IMR-90 (cell line): ENCODE measurements at regions not wholly inside any gene's neighbourhood (a gene's known extent, or its start where the extent isn't known, plus 50 kb on each side); places are given as distances from the start of the nearest gene placed in this dataset.

Source experiments
- ATAC-seq: fragments of 200-7000 bp; cut with Tn5 transposase; 2 replicates; pipeline ENCODE4 v1.9.1; 2020; ENCODE audit warnings: low read depth, mild to moderate bottlenecking, moderate library complexity
- BruUV-seq: library from RNA; stranded (reverse); fragments of 400-500 nt; replicated peaks from 2 replicates; lab custom pipeline; 2021; lab: Mats Ljungman, UMichigan
- CTCF ChIA-PET: fragments of 300-600 bp; formaldehyde crosslinking; extraction: SDS; loops from one replicate; lab custom pipeline; 2021; ENCODE audit warnings: antibody characterized with exemption; lab: Yijun Ruan, JAX
- POLR2A ChIA-PET: fragments of 300-600 bp; sonication (Branson Sonifier 250); formaldehyde crosslinking; loops from one replicate; lab custom pipeline; 2022; ENCODE audit warnings: antibody characterized with exemption; ENCODE audit not compliant: unreplicated experiment; lab: Charles Lee
- DNase-seq: peaks from one replicate; pipeline ENCODE4 v3.0.0; 2013
- H2AFZ ChIP-seq: replicated peaks from 2 replicates; pipeline ENCODE3; 2013; ENCODE audit warnings: low read length, mild to moderate bottlenecking; ENCODE audit not compliant: poor library complexity
- H2AK5ac ChIP-seq: 2 replicates; pipeline ENCODE4 v1.6.1; 2013; ENCODE audit warnings: low read depth, low read length, inconsistent platforms
- H2AK9ac ChIP-seq: replicated peaks from 2 replicates; pipeline ENCODE3; 2013; ENCODE audit warnings: mild to moderate bottlenecking, low read depth, low read length, moderate library complexity; ENCODE audit not compliant: poor library complexity
- H2BK120ac ChIP-seq: 2 replicates; pipeline ENCODE4 v1.6.1; 2013; ENCODE audit warnings: low read depth, low read length, inconsistent platforms
- H2BK15ac ChIP-seq: 3 replicates; pipeline ENCODE4 v1.6.1; 2013; ENCODE audit warnings: low read depth, low read length, inconsistent platforms
- H2BK20ac ChIP-seq: 2 replicates; pipeline ENCODE4 v1.6.1; 2013; ENCODE audit warnings: low read depth, mild to moderate bottlenecking, inconsistent platforms, low read length, moderate library complexity
- H2BK5ac ChIP-seq: 2 replicates; pipeline ENCODE4 v1.6.1; 2013; ENCODE audit warnings: mild to moderate bottlenecking, low read depth, low read length, inconsistent platforms; ENCODE audit not compliant: poor library complexity, severe bottlenecking
- H3K14ac ChIP-seq: replicated peaks from 2 replicates; pipeline ENCODE4 v1.6.1; 2013; ENCODE audit warnings: low read depth, low read length, inconsistent platforms
- H3K18ac ChIP-seq: 2 replicates; pipeline ENCODE4 v1.6.1; 2013; ENCODE audit warnings: low read depth, low read length, control low read depth
- H3K23ac ChIP-seq: 2 replicates; pipeline ENCODE4 v1.6.1; 2013; ENCODE audit warnings: low read depth, low read length, inconsistent platforms
- H3K27ac ChIP-seq: 2 replicates; pipeline ENCODE4 v1.5.1; 2013; ENCODE audit warnings: mild to moderate bottlenecking, control low read depth, low read length; ENCODE audit not compliant: insufficient read depth
- H3K27me3 ChIP-seq: 2 replicates; pipeline ENCODE4 v1.6.1; 2013; ENCODE audit warnings: low read length; ENCODE audit not compliant: control insufficient read depth, insufficient read depth
- H3K36me3 ChIP-seq: 2 replicates; pipeline ENCODE4 v1.6.1; 2013; ENCODE audit warnings: low read length, mixed read lengths; ENCODE audit not compliant: control insufficient read depth, insufficient read depth
- H3K4ac ChIP-seq: 2 replicates; pipeline ENCODE4 v1.6.1; 2013; ENCODE audit warnings: low read depth, low read length, inconsistent platforms
- H3K4me1 ChIP-seq: 2 replicates; pipeline ENCODE4 v1.6.1; 2013; ENCODE audit warnings: low read length, mixed read lengths; ENCODE audit not compliant: control insufficient read depth, insufficient read depth
- H3K4me2 ChIP-seq: 2 replicates; pipeline ENCODE4 v1.6.1; 2013; ENCODE audit warnings: low read depth, mild to moderate bottlenecking, control low read depth, low read length, moderate library complexity
- H3K4me3 ChIP-seq: 2 replicates; pipeline ENCODE4 v1.5.1; 2013; ENCODE audit warnings: low read depth, mild to moderate bottlenecking, control low read depth, low read length, moderate library complexity; ENCODE audit not compliant: insufficient read depth
- H3K56ac ChIP-seq: 2 replicates; pipeline ENCODE4 v1.6.1; 2013; ENCODE audit warnings: low read length, inconsistent platforms; ENCODE audit not compliant: insufficient read depth; ENCODE audit errors: extremely low read depth
- H3K79me1 ChIP-seq, 2 experiments: 2 replicates each; pipeline ENCODE4 v1.6.1; 2013; ENCODE audit warnings: low read length in 2 of 2, inconsistent platforms in 1 of 2, low read depth in 1 of 2
- H3K9ac ChIP-seq: 2 replicates; pipeline ENCODE4 v1.6.1; 2013; ENCODE audit warnings: low read depth, low read length, control low read depth
- H3K9me1 ChIP-seq: 2 replicates; pipeline ENCODE4 v1.6.1; 2013; ENCODE audit warnings: low read length, inconsistent platforms; ENCODE audit not compliant: insufficient read depth
- H3K9me3 ChIP-seq: 2 replicates; pipeline ENCODE4 v1.6.1; 2013; ENCODE audit warnings: low read length; ENCODE audit not compliant: control insufficient read depth, insufficient read depth
- H4K20me1 ChIP-seq: 2 replicates; pipeline ENCODE4 v1.6.1; 2013; ENCODE audit warnings: low read length, inconsistent platforms; ENCODE audit not compliant: insufficient read depth
- H4K5ac ChIP-seq: 2 replicates; pipeline ENCODE4 v1.6.1; 2013; ENCODE audit warnings: mild to moderate bottlenecking, low read depth, low read length, control low read depth
- H4K8ac ChIP-seq, 2 experiments: 2 replicates each; pipeline ENCODE4 v1.6.1; 2013; ENCODE audit warnings: low read depth in 2 of 2, low read length in 2 of 2, control low read depth in 1 of 2, inconsistent platforms in 1 of 2
- H4K91ac ChIP-seq: 2 replicates; pipeline ENCODE4 v1.6.1; 2013; ENCODE audit warnings: low read depth, low read length, inconsistent platforms; ENCODE audit not compliant: insufficient read depth
- BHLHE40 ChIP-seq: fragments of 150-350 bp; IDR thresholded peaks from 2 replicates; pipeline ENCODE4 v1.6.1; 2016; ENCODE audit warnings: mild to moderate bottlenecking, low read depth, low read length
- CEBPB ChIP-seq: IDR thresholded peaks from 2 replicates; pipeline ENCODE4 v1.6.1; 2012; ENCODE audit warnings: low read depth, low read length, improper control_type of control experiment
- CHD1 ChIP-seq: IDR thresholded peaks from 2 replicates; pipeline ENCODE4 v1.6.1; 2012; ENCODE audit warnings: low read depth, low read length, improper control_type of control experiment
- FOS ChIP-seq: fragments of 150-350 bp; IDR thresholded peaks from 2 replicates; pipeline ENCODE4 v1.6.1; 2016; ENCODE audit warnings: low read depth, low read length
- MAFK ChIP-seq: IDR thresholded peaks from 2 replicates; pipeline ENCODE4 v1.6.1; 2012; ENCODE audit warnings: low read depth, low read length, improper control_type of control experiment
- MAZ ChIP-seq: IDR thresholded peaks from 2 replicates; pipeline ENCODE4 v1.6.1; 2012; ENCODE audit warnings: low read depth, mild to moderate bottlenecking, low read length, improper control_type of control experiment, moderate library complexity, borderline replicate concordance
- MXI1 ChIP-seq: IDR thresholded peaks from 2 replicates; pipeline ENCODE4 v1.6.1; 2012; ENCODE audit warnings: low read depth, mild to moderate bottlenecking, low read length, moderate library complexity, borderline replicate concordance
- NFE2L2 ChIP-seq: fragments of 150-350 bp; IDR thresholded peaks from 2 replicates; pipeline ENCODE4 v1.6.1; 2016; ENCODE audit warnings: low read depth, mild to moderate bottlenecking, low read length
- POLR2A ChIP-seq: IDR thresholded peaks from 2 replicates; pipeline ENCODE4 v1.6.1; 2012; ENCODE audit warnings: mild to moderate bottlenecking, low read depth, low read length
- RAD21 ChIP-seq: IDR thresholded peaks from 2 replicates; pipeline ENCODE4 v1.6.1; 2012; ENCODE audit warnings: low read length, improper control_type of control experiment
- RFX5 ChIP-seq: IDR thresholded peaks from 2 replicates; pipeline ENCODE4 v1.8.0; 2012; ENCODE audit warnings: low read depth, mild to moderate bottlenecking, low read length, moderate library complexity
- SMC3 ChIP-seq: fragments of 150-350 bp; IDR thresholded peaks from 2 replicates; pipeline ENCODE4 v1.6.1; 2016; ENCODE audit warnings: low read depth, mild to moderate bottlenecking, antibody characterized with exemption, low read length, moderate library complexity
- WGBS, 2 experiments: methylation state at CpG; one replicate each; pipeline versions ENCODE4 v1.1.5 to v1.1.7; 2013; ENCODE audit warnings: missing lambda C conversion rate in 2 of 2; ENCODE audit not compliant: insufficient read length in 1 of 2; ENCODE audit errors: extremely low coverage in 2 of 2; 5-methylcytosine and 5-hydroxymethylcytosine counted together
- dilution Hi-C: fragments of 300-500 bp; cut with HindIII; formaldehyde crosslinking; loops from one replicate; pipeline ENCODE4 v1.14.3; 2018; ENCODE audit warnings: low sequenced_read_pairs; ENCODE audit not compliant: unreplicated experiment
- in situ Hi-C: fragments of 300-500 bp; cut with MboI; formaldehyde crosslinking; loops from 3 replicates; pipeline ENCODE4 v1.14.3; 2019; ENCODE audit warnings: low sequenced_read_pairs, inconsistent platforms, mixed read lengths
- intact Hi-C: fragments of 100-400 bp; cut with micrococcal nuclease; formaldehyde crosslinking; loops from 2 replicates; pipeline ENCODE4 v1.10.0; 2022
- TF ChIP-seq, protein P1 (sequence below): fragments of 150-350 bp; IDR thresholded peaks from 2 replicates; pipeline ENCODE4 v1.6.1; 2017; ENCODE audit warnings: mild to moderate bottlenecking, antibody characterized with exemption, low read length, low read depth
- TF ChIP-seq, protein P2 (sequence below): conservative IDR thresholded peaks from 2 replicates; pipeline ENCODE4 v1.5.1; 2012; ENCODE audit warnings: mild to moderate bottlenecking, low read depth, low read length, improper control_type of control experiment
- TF ChIP-seq, protein P3 (sequence below): fragments of 150-350 bp; IDR thresholded peaks from 2 replicates; pipeline ENCODE4 v1.6.1; 2016; ENCODE audit warnings: low read depth, mild to moderate bottlenecking, low read length, moderate library complexity, borderline replicate concordance

DNA sequence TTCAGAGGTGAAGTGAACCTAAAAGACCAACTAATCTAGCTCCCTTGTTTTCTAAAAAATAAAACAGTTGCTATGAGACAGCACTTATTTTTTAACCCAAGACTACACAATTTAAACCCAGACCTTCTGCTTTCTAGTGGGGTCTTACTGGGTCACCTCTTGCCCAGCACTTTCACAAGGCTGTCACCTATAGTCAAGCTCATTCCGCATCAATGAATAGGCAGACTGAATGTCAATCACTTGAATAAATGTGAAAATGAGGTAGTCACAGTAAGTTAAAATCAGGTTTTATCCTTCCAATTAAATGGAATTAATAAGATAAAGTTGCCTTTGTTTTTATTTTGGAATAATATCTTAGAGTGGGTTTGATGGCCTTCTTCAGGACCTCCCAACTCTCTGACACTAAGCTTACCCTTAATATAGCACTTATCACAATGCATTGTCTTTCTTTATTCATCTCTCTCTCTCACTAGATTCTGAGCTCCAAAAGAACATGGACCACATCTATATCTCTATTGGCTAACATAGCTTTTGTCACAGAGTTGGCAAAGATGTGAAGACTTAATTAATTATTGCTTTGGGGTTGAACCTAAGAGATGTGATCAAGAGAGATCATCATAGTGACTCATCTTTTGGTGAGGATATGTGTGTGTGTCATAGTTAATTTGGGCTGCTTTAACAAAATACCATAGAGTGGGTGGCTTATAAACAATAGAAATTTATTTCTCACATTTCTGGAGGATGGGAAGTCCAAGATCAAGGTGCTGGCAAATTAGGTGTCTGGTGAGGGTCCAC, 248.7 kb upstream of the DAB1 start:
- H4K5ac ChIP-seq = no peak overlapping the region
- no peak overlapping the region for H3K27ac ChIP-seq
- TF ChIP-seq, protein P1, sequence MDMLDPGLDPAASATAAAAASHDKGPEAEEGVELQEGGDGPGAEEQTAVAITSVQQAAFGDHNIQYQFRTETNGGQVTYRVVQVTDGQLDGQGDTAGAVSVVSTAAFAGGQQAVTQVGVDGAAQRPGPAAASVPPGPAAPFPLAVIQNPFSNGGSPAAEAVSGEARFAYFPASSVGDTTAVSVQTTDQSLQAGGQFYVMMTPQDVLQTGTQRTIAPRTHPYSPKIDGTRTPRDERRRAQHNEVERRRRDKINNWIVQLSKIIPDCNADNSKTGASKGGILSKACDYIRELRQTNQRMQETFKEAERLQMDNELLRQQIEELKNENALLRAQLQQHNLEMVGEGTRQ = no peak
- TF ChIP-seq MAZ (no peak), SMC3 (no peak), NFE2L2 (no peak), RAD21 (no peak), MAFK (no peak), FOS (no peak), POLR2A (no peak), CEBPB (no peak), RFX5 (no peak), BHLHE40 (no peak), CHD1 (no peak), MXI1 (no peak)
- TF ChIP-seq, protein P2, sequence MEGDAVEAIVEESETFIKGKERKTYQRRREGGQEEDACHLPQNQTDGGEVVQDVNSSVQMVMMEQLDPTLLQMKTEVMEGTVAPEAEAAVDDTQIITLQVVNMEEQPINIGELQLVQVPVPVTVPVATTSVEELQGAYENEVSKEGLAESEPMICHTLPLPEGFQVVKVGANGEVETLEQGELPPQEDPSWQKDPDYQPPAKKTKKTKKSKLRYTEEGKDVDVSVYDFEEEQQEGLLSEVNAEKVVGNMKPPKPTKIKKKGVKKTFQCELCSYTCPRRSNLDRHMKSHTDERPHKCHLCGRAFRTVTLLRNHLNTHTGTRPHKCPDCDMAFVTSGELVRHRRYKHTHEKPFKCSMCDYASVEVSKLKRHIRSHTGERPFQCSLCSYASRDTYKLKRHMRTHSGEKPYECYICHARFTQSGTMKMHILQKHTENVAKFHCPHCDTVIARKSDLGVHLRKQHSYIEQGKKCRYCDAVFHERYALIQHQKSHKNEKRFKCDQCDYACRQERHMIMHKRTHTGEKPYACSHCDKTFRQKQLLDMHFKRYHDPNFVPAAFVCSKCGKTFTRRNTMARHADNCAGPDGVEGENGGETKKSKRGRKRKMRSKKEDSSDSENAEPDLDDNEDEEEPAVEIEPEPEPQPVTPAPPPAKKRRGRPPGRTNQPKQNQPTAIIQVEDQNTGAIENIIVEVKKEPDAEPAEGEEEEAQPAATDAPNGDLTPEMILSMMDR = no peak
- TF ChIP-seq, protein P3, sequence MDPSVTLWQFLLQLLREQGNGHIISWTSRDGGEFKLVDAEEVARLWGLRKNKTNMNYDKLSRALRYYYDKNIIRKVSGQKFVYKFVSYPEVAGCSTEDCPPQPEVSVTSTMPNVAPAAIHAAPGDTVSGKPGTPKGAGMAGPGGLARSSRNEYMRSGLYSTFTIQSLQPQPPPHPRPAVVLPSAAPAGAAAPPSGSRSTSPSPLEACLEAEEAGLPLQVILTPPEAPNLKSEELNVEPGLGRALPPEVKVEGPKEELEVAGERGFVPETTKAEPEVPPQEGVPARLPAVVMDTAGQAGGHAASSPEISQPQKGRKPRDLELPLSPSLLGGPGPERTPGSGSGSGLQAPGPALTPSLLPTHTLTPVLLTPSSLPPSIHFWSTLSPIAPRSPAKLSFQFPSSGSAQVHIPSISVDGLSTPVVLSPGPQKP = no peak
- H2BK120ac ChIP-seq = no peak overlapping the region
- H3K4me1 ChIP-seq = no peaks in the 10 kb centered on the region
- H3K4me2 ChIP-seq = no peak overlapping the region
- no peak overlapping the region for H2BK15ac ChIP-seq
- H3K27me3 ChIP-seq = no peaks in the 10 kb centered on the region
- H4K8ac ChIP-seq = no peak overlapping the region
- WGBS, 2 experiments = no CpG with 5 or more reads among the region's 1 CpG
- DNase-seq (no peak), ATAC-seq (no peak)
- H2BK20ac ChIP-seq = no peak overlapping the region
- in situ Hi-C loops (no loop called here), dilution Hi-C loops (no loop called here), intact Hi-C loops (no loop called here)
- no peaks in the 10 kb centered on the region for H3K9me3 ChIP-seq
- no peaks in the 10 kb centered on the region for H3K9me1 ChIP-seq
- H3K56ac ChIP-seq = no peak overlapping the region
- H3K36me3 ChIP-seq = no peaks in the 10 kb centered on the region
- H2AFZ ChIP-seq = no peak overlapping the region
- H3K14ac ChIP-seq = no peak overlapping the region
- H2AK5ac ChIP-seq = no peak overlapping the region
- H2AK9ac ChIP-seq = no peak overlapping the region
- no peak overlapping the region for H3K9ac ChIP-seq
- no peak overlapping the region for H3K4ac ChIP-seq
- H2BK5ac ChIP-seq = no peak overlapping the region
- no peaks in the 10 kb centered on the region for H3K79me1 ChIP-seq
- H4K20me1 ChIP-seq = no peaks in the 10 kb centered on the region
- no peak overlapping the region for H3K18ac ChIP-seq
- CTCF ChIA-PET = no interaction called here
- POLR2A ChIA-PET = no interaction called here
- H4K91ac ChIP-seq = no peak overlapping the region
- no peak overlapping the region for H3K23ac ChIP-seq
- no TSS peak for BruUV-seq
- no peak overlapping the region for H3K4me3 ChIP-seq
